Stimulated activated naive CD8-positive, alpha-beta T cell treated with anti-CD3 and anti-CD28 coated beads, Interleukin-15, Interleukin-2, amounts not matched to agents 100 ng/mL and 50 ng/mL, for 24 hours (primary cell): ENCODE measurements at regions not wholly inside any gene's neighbourhood (a gene's known extent, or its start where the extent isn't known, plus 50 kb on each side); places are given as distances from the start of the nearest gene placed in this dataset.

Experiments used
- H3K27ac Mint-ChIP-seq: one replicate; pipeline ENCODE4 v1.8.0; 2021; ENCODE audit warnings: mild to moderate bottlenecking, mixed read lengths
- H3K27me3 Mint-ChIP-seq: one replicate; pipeline ENCODE4 v1.8.0; 2021; ENCODE audit warnings: mixed read lengths
- H3K36me3 Mint-ChIP-seq: one replicate; pipeline ENCODE4 v1.8.0; 2021; ENCODE audit warnings: low read depth, mixed read lengths
- H3K4me1 Mint-ChIP-seq: one replicate; pipeline ENCODE4 v1.8.0; 2021; ENCODE audit warnings: low read depth, mixed read lengths
- H3K4me3 Mint-ChIP-seq: one replicate; pipeline ENCODE4 v1.8.0; 2021; ENCODE audit warnings: mild to moderate bottlenecking, mixed read lengths
- H3K9me3 Mint-ChIP-seq: one replicate; pipeline ENCODE4 v1.8.0; 2021; ENCODE audit warnings: mixed read lengths

- Mint-ChIP-seq H3K4me3 (no peak overlapping the region), H3K9me3 (no peaks in the 10 kb centered on the region), H3K36me3 (no peaks in the 10 kb centered on the region), H3K4me1 (peaks cover 18% of the 10 kb centered on the region), H3K27ac (no peak overlapping the region), H3K27me3 (no peaks in the 10 kb centered on the region)
These were observed 195.7 kb upstream of the UBL3 start for GRCh38 chr13:30045916-30046704.

GRCh38 chr13:30044932-30045331 lies 194.5 kb upstream of the UBL3 start:
- H3K27me3 Mint-ChIP-seq = no peaks in the 10 kb centered on the region
- H3K4me3 Mint-ChIP-seq = no peak overlapping the region
- no peaks in the 10 kb centered on the region for H3K36me3 Mint-ChIP-seq
- peaks cover 18% of the 10 kb centered on the region for H3K4me1 Mint-ChIP-seq
- H3K27ac Mint-ChIP-seq = no peak overlapping the region
- H3K9me3 Mint-ChIP-seq = no peaks in the 10 kb centered on the region

- H3K4me1 Mint-ChIP-seq = peaks cover 18% of the 10 kb centered on the region
- H3K36me3 Mint-ChIP-seq = no peaks in the 10 kb centered on the region
- H3K27me3 Mint-ChIP-seq = no peaks in the 10 kb centered on the region
- no peaks in the 10 kb centered on the region for H3K9me3 Mint-ChIP-seq
- H3K27ac Mint-ChIP-seq = no peak overlapping the region
- no peak overlapping the region for H3K4me3 Mint-ChIP-seq
These were observed 193.2 kb upstream of the UBL3 start for GRCh38 chr13:30043631-30043925.

- no peaks in the 10 kb centered on the region for H3K36me3 Mint-ChIP-seq
- H3K9me3 Mint-ChIP-seq = no peaks in the 10 kb centered on the region
- no peak overlapping the region for H3K4me3 Mint-ChIP-seq
- peaks cover 16% of the 10 kb centered on the region for H3K4me1 Mint-ChIP-seq
- peaks cover 3% of the 10 kb centered on the region for H3K27me3 Mint-ChIP-seq
- H3K27ac Mint-ChIP-seq = no peak overlapping the region
These were observed 192.6 kb upstream of the UBL3 start for GRCh38 chr13:30042891-30043630.

GRCh38 chr13:30042272-30042671 lies 191.9 kb upstream of the UBL3 start:
- Mint-ChIP-seq H3K27ac (no peak overlapping the region), H3K4me3 (no peak overlapping the region), H3K4me1 (peaks cover 8% of the 10 kb centered on the region), H3K36me3 (no peaks in the 10 kb centered on the region), H3K9me3 (no peaks in the 10 kb centered on the region), H3K27me3 (peaks cover 3% of the 10 kb centered on the region)

GRCh38 chr13:30039511-30039911 lies 189.1 kb upstream of the UBL3 start:
- Mint-ChIP-seq H3K27me3 (peaks cover 3% of the 10 kb centered on the region), H3K4me1 (no peaks in the 10 kb centered on the region), H3K27ac (no peak overlapping the region), H3K4me3 (no peak overlapping the region), H3K36me3 (no peaks in the 10 kb centered on the region), H3K9me3 (no peaks in the 10 kb centered on the region)

GRCh38 chr13:30038884-30039283 lies 188.5 kb upstream of the UBL3 start:
- H3K4me1 Mint-ChIP-seq = no peaks in the 10 kb centered on the region
- no peak overlapping the region for H3K27ac Mint-ChIP-seq
- H3K4me3 Mint-ChIP-seq = no peak overlapping the region
- H3K27me3 Mint-ChIP-seq = peaks cover 3% of the 10 kb centered on the region
- no peaks in the 10 kb centered on the region for H3K9me3 Mint-ChIP-seq
- no peaks in the 10 kb centered on the region for H3K36me3 Mint-ChIP-seq

- Mint-ChIP-seq H3K27me3 (peaks cover 3% of the 10 kb centered on the region), H3K4me1 (no peaks in the 10 kb centered on the region), H3K9me3 (no peaks in the 10 kb centered on the region), H3K27ac (no peak overlapping the region), H3K36me3 (no peaks in the 10 kb centered on the region), H3K4me3 (no peak overlapping the region)
These were observed 187.3 kb upstream of the UBL3 start for GRCh38 chr13:30037766-30038165.

- H3K9me3 Mint-ChIP-seq = no peaks in the 10 kb centered on the region
- no peak overlapping the region for H3K27ac Mint-ChIP-seq
- no peaks in the 10 kb centered on the region for H3K36me3 Mint-ChIP-seq
- H3K4me3 Mint-ChIP-seq = no peak overlapping the region
- H3K27me3 Mint-ChIP-seq = peaks cover 3% of the 10 kb centered on the region
- no peaks in the 10 kb centered on the region for H3K4me1 Mint-ChIP-seq
These were observed 186.9 kb upstream of the UBL3 start for GRCh38 chr13:30037306-30037705.

- Mint-ChIP-seq H3K4me1 (no peaks in the 10 kb centered on the region), H3K36me3 (no peaks in the 10 kb centered on the region), H3K9me3 (no peaks in the 10 kb centered on the region), H3K27ac (no peak overlapping the region), H3K27me3 (peaks cover 3% of the 10 kb centered on the region), H3K4me3 (no peak overlapping the region)
These were observed 184.0 kb upstream of the UBL3 start for GRCh38 chr13:30034458-30034795.

GRCh38 chr13:30033681-30034457 lies 183.5 kb upstream of the UBL3 start:
- no peak overlapping the region for H3K27ac Mint-ChIP-seq

GRCh38 chr13:30032263-30032662 lies 181.8 kb upstream of the UBL3 start:
- Mint-ChIP-seq H3K4me1 (no peaks in the 10 kb centered on the region), H3K27me3 (no peaks in the 10 kb centered on the region), H3K9me3 (no peaks in the 10 kb centered on the region), H3K27ac (no peak overlapping the region), H3K36me3 (no peaks in the 10 kb centered on the region), H3K4me3 (no peak overlapping the region)

More at GRCh38 chr13:30033681-30034457, 183.5 kb upstream of the UBL3 start:
- Mint-ChIP-seq H3K36me3 (no peaks in the 10 kb centered on the region), H3K9me3 (no peaks in the 10 kb centered on the region), H3K4me1 (no peaks in the 10 kb centered on the region), H3K27me3 (peaks cover 3% of the 10 kb centered on the region), H3K4me3 (no peak overlapping the region)

GRCh38 chr13:30031488-30031887 lies 181.1 kb upstream of the UBL3 start:
- Mint-ChIP-seq H3K27ac (no peak overlapping the region), H3K9me3 (no peaks in the 10 kb centered on the region), H3K27me3 (no peaks in the 10 kb centered on the region), H3K4me3 (no peak overlapping the region), H3K4me1 (no peaks in the 10 kb centered on the region), H3K36me3 (no peaks in the 10 kb centered on the region)

GRCh38 chr13:30030141-30030750 lies 179.8 kb upstream of the UBL3 start:
- H3K4me1 Mint-ChIP-seq = no peaks in the 10 kb centered on the region
- no peak overlapping the region for H3K27ac Mint-ChIP-seq
- H3K9me3 Mint-ChIP-seq = no peaks in the 10 kb centered on the region
- H3K27me3 Mint-ChIP-seq = no peaks in the 10 kb centered on the region
- no peak overlapping the region for H3K4me3 Mint-ChIP-seq
- H3K36me3 Mint-ChIP-seq = no peaks in the 10 kb centered on the region
